K562 (cell line): ENCODE measurements at regions not wholly inside any gene's neighbourhood (a gene's known extent, or its start where the extent isn't known, plus 50 kb on each side); places are given as distances from the start of the nearest gene placed in this dataset.

Source experiments
- ADNP ChIP-seq: fragments of 200-800 bp; sonication (Bioruptor generic); IDR thresholded peaks from 2 replicates; pipeline ENCODE4 v1.6.1; 2016; ENCODE audit warnings: missing genetic modification characterization, missing compliant biosample characterization
- C11orf30 ChIP-seq: fragments of 450-650 bp; IDR thresholded peaks from 2 replicates; pipeline ENCODE4 v1.6.1; 2016; ENCODE audit warnings: low read depth, mild to moderate bottlenecking
- HOMEZ ChIP-seq: fragments of 250-450 bp; sonication (Bioruptor Pico); IDR thresholded peaks from 2 replicates; pipeline ENCODE4 v1.4.0; 2020; ENCODE audit warnings: mild to moderate bottlenecking, moderate library complexity
- JUNB ChIP-seq: fragments of 450-650 bp; formaldehyde crosslinking; conservative IDR thresholded peaks from 2 replicates; pipeline ENCODE4 v1.4.0; 2020; ENCODE audit warnings: mild to moderate bottlenecking
- MGA ChIP-seq: fragments of 450-650 bp; IDR thresholded peaks from 2 replicates; pipeline ENCODE4 v1.6.1; 2016; ENCODE audit warnings: mild to moderate bottlenecking, moderate library complexity
- NFATC3 ChIP-seq: fragments of 450-650 bp; IDR thresholded peaks from 2 replicates; pipeline ENCODE4 v1.6.1; 2017; ENCODE audit warnings: mild to moderate bottlenecking
- NUFIP1 ChIP-seq: fragments of 450-650 bp; IDR thresholded peaks from 2 replicates; pipeline ENCODE4 v1.6.1; 2018; ENCODE audit not compliant: partially characterized antibody
- POLR2A ChIP-seq: fragments of 450-650 bp; conservative IDR thresholded peaks from 2 replicates; pipeline ENCODE4 v1.6.1; 2016
- TCF7L2 ChIP-seq: fragments of 150-350 bp; IDR thresholded peaks from 2 replicates; pipeline ENCODE4 v1.6.1; 2016; ENCODE audit warnings: low read depth, mild to moderate bottlenecking, low read length, moderate library complexity
- ZNF134 ChIP-seq: fragments of 250-450 bp; sonication (Bioruptor Pico); conservative IDR thresholded peaks from 2 replicates; pipeline ENCODE4 v1.4.0; 2020
- ZNF41 ChIP-seq: fragments of 250-450 bp; sonication (Bioruptor Pico); conservative IDR thresholded peaks from 2 replicates; pipeline ENCODE4 v1.4.0; 2020; ENCODE audit warnings: mild to moderate bottlenecking
- ZNF436 ChIP-seq: fragments of 250-450, 450-650 bp; sonication (Bioruptor Pico); formaldehyde crosslinking; IDR thresholded peaks from 2 replicates; pipeline ENCODE4 v1.7.0; 2020; ENCODE audit warnings: mild to moderate bottlenecking
- ZNF79 ChIP-seq: fragments of 250-450 bp; sonication (Bioruptor Pico); IDR thresholded peaks from 2 replicates; pipeline ENCODE4 v1.4.0; 2020; ENCODE audit warnings: low read depth, mild to moderate bottlenecking, moderate library complexity

- TF ChIP-seq MGA: no peak
- TF ChIP-seq ADNP (tag): no peak
- TF ChIP-seq JUNB (CRISPR knock-in tag): no peak
- TF ChIP-seq ZNF436: no peak
- TF ChIP-seq POLR2A: no peak
- no peak for TF ChIP-seq ZNF79
- no peak for TF ChIP-seq C11orf30
- no peak for TF ChIP-seq ZNF41
- TF ChIP-seq ZNF134 (CRISPR knock-in tag): no peak
- no peak for TF ChIP-seq TCF7L2
- TF ChIP-seq NFATC3: no peak
- TF ChIP-seq HOMEZ (CRISPR knock-in tag): no peak
- no peak for TF ChIP-seq NUFIP1
- TF ChIP-seq, all 486 proteins: peak for 0
These were observed 93.8 kb upstream of the PDZRN3 start (continued) for GRCh38 chr3:73718326-73719110.
